Right cardiac atrium (tissue), 5 donors: ENCODE measurements at regions not wholly inside any gene's neighbourhood (a gene's known extent, or its start where the extent isn't known, plus 50 kb on each side); places are given as distances from the start of the nearest gene placed in this dataset.

ENCODE experiments used
- ATAC-seq, 2 donors: fragments of 200-7000 bp; cut with Tn5 transposase; one replicate each; pipeline versions ENCODE4 v1.8.0 to v1.9.1; 2020; ENCODE audit warnings: moderate library complexity in 2 of 2, mild to moderate bottlenecking in 1 of 2
- DNase-seq, 3 donors: peaks; one replicate each; pipeline ENCODE4 v3.0.0-alpha.2; 2020
- H3K27ac ChIP-seq: one replicate; pipeline ENCODE4 v1.5.1; 2013; ENCODE audit warnings: mild to moderate bottlenecking, low read length, control low read depth, moderate library complexity
- H3K27me3 ChIP-seq: one replicate; pipeline ENCODE4 v1.6.1; 2013; ENCODE audit not compliant: control insufficient read depth, insufficient read depth
- H3K4me1 ChIP-seq: one replicate; pipeline ENCODE4 v1.6.1; 2013; ENCODE audit warnings: low read length; ENCODE audit not compliant: control insufficient read depth, insufficient read depth
- H3K4me3 ChIP-seq: one replicate; pipeline ENCODE4 v1.5.1; 2013; ENCODE audit warnings: low read length, control low read depth
- H3K9me3 ChIP-seq: one replicate; pipeline ENCODE4 v1.6.1; 2013; ENCODE audit warnings: low read length; ENCODE audit not compliant: control insufficient read depth
- WGBS: extraction: QIAGEN DNeasy Blood & Tissue Kit; methylation state at CpG from one replicate; pipeline ENCODE4 v1.1.7; 2013; 5-methylcytosine and 5-hydroxymethylcytosine counted together
- intact Hi-C, 4 donors: fragments of 100-400 bp; cut with DNase I; formaldehyde crosslinking; loops; one replicate each; pipeline versions ENCODE4 v1.11.0 to v1.14.0; 2022 to 2023
- donor health status: healthy with polysubstance abuse.
- donor health status: DM: no; HTN: yes; CAD: no.
- donor health status: DM: no; HTN: no; CAD: no.
- donor health status: DM: no; HTN: yes; CAD: no; lungs with severe emphysema.
- donor health status: DM: yes; HTN: yes; CAD: no.

DNA sequence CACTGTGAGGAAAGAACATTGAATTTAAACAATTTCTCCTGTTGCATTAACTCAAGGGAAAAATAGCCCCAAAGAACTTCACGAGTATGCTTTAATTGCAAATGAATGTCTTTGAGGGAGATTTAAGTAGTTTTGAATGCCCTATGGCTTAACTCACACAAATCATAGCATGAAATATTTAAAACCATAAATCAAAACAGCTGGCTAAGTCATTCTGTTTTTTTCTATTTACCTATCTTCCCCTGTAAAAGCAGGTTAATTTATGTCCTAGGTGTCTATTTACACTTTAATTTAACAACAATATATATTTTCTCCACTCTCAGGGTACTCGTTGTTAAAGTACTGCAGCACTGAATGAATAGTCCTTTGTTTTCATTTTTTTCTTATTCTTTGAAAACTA lies 118.8 kb upstream of the PIEZO2 start:
- no peak overlapping the region for H3K27ac ChIP-seq
- DNase-seq (no peak), ATAC-seq (no peak)
- intact Hi-C loops = no loop called here
- H3K27me3 ChIP-seq = no peaks in the 10 kb centered on the region
- no peak overlapping the region for H3K4me3 ChIP-seq
- 47% methylated on average over 2 of the region's 2 CpGs for WGBS
- no peaks in the 10 kb centered on the region for H3K4me1 ChIP-seq
- no peaks in the 10 kb centered on the region for H3K9me3 ChIP-seq

DNA sequence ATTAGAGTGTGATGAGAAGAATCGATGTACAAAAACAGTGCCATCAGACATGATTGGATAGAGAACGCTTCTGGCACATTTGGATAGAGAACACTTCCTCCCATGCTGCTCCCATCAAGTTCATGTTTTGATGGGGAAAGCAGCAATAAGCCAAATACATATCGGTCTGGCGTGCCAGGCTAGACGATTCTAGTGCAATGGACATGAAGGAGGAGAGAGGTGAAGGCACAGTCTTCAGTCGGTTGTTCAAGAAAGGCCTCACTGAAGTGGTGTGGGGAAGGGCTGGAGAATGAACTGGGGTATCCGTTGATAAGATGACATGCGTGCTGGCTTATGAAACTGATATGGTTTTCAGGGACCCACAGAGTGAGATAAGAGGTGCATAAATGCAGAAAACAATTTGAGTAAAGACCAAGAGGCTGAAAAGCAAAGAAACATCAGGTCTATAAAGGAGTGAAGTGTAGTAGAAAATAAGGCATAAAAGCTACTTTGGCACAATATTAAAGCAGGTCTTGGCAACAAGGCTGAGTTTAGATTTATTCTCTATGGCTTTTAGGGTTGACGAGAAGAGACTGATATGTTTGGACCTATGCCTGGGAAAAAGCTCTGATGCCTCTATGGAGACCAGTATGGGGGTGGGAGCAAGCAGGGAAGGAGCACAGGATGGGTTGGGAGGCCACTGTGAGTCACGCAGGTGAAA lies 117.6 kb upstream of the PIEZO2 start:
- DNase-seq (no peak), ATAC-seq (no peak)
- Histone ChIP-seq H3K9me3 (no peaks in the 10 kb centered on the region), H3K27ac (no peak overlapping the region), H3K4me3 (no peak overlapping the region), H3K4me1 (no peaks in the 10 kb centered on the region), H3K27me3 (no peaks in the 10 kb centered on the region)
- 63% methylated on average over 10 of the region's 10 CpGs for WGBS
- intact Hi-C loops = no loop called here

DNA sequence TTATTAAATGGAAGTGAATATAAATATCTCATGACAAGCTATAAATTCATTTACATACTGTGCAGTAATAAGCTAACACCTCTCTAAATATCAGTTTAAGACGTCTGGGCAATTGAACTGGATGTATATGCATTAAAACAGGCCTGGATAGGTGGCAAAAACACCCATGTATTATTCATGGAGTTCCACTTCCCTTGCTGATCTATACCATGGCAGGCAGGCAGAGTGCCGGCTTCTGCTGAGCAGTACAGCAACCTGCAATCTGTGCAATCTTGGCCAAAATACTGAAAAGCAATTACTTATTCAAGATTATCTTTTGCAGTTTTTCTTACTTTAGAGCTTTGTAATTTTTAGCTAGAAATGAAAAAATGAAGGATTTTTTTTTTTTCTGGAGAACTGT lies 112.1 kb upstream of the PIEZO2 start:
- Histone ChIP-seq H3K9me3 (no peaks in the 10 kb centered on the region), H3K27ac (no peak overlapping the region), H3K4me3 (no peak overlapping the region), H3K4me1 (no peaks in the 10 kb centered on the region), H3K27me3 (no peaks in the 10 kb centered on the region)
- DNase-seq = no peak
- ATAC-seq = no peak
- intact Hi-C loops = no loop called here
- WGBS = 71% methylated on average over 2 of the region's 2 CpGs

DNA sequence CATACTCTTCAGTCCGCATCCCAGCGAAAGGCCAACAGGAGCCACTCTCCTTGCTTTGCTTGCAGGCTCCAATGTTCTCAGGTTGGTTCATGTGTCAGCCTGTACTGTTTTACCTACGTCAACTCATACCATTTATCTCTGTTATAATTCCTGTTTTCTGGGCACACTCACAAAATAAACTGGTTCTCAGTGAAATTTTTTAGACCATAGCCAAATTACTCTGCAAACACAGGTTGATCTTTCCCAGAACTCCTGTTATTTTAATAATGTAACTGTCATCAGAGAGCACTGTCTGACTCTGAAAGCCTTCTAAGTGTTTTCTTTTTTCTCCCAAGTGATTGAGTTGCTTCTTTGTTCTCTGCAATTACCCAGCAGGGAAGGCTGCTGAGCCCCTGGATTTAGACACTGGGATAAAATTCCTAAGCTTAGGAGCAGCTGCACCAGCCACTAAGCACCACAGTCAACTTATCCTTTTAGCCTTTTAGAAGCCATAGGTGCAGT lies 111.6 kb upstream of the PIEZO2 start:
- H3K4me1 ChIP-seq = no peaks in the 10 kb centered on the region
- no peak overlapping the region for H3K4me3 ChIP-seq
- 83% methylated on average over 3 of the region's 3 CpGs for WGBS
- H3K9me3 ChIP-seq = no peaks in the 10 kb centered on the region
- H3K27me3 ChIP-seq = no peaks in the 10 kb centered on the region
- no peak overlapping the region for H3K27ac ChIP-seq
- ATAC-seq (no peak), DNase-seq (no peak)
- intact Hi-C loops = no loop called here

DNA sequence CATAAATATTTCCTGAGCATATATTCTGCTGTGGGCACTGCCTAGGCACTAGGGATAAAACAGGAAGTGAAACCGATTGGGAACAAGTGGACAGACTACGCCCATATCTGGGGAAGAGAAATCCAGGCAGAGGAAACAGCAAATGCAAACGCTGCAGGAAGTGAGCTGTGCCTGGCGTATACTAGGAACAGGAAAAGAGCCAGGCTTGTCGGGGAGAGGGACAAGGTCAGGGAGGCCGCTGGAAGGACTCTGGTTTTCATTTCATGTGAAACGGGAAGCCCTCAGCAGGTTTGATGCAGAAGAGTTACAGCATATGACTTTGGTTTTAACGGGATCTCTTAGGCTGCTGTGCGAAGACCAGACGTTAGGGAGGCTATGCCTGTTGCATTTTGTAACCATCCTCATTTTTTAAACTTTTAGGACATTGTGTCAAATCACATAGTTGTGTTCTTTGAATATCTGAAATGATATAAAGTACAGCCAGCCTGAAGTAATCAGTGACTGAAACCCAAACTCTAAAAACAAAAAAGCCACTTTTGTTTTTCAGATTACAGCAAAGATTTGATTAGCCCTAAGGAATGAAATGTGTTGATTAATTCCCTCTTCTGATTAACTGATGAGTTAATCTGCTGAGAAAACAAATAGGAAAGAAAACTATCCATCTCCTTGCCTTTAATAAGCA lies 110.2 kb upstream of the PIEZO2 start:
- no peak overlapping the region for H3K27ac ChIP-seq
- H3K9me3 ChIP-seq = no peaks in the 10 kb centered on the region
- H3K4me1 ChIP-seq = no peaks in the 10 kb centered on the region
- H3K27me3 ChIP-seq = no peaks in the 10 kb centered on the region
- DNase-seq (peak; percentile 57 to 82 (median 69)), ATAC-seq (peak; percentile 93 to 96)
- no peak overlapping the region for H3K4me3 ChIP-seq
- intact Hi-C loops = no loop called here
- WGBS = 26% methylated on average over 10 of the region's 10 CpGs

DNA sequence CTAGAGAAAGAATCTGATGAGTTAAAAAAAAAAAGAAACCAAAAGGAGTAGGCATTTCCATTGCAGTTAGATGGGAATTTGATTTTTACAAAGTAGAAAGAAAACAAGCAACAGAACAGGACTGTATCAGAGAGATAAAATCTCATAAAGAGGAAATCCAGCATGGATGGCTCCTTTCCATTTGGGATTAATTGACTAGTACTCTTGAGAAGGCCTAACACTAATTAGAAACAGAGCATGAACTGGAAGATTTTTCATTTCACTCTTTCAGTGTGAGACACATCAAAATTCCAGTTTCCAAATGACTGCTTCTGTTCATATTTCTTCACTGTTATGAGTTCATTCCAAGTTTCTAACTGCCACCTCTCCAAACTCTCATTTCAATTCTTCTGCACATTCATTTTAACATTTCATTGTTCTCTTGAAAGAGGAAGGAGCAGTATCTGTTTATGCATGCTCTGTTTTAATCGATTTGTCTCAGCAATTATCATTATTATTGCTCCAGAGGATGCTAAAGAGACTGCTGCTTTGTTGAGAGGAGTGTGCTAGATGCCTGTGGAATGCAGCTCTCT lies 108.8 kb upstream of the PIEZO2 start:
- intact Hi-C loops = no loop called here
- Histone ChIP-seq H3K4me3 (no peak overlapping the region), H3K27ac (no peak overlapping the region), H3K9me3 (no peaks in the 10 kb centered on the region), H3K27me3 (no peaks in the 10 kb centered on the region), H3K4me1 (no peaks in the 10 kb centered on the region)
- no peak for ATAC-seq
- WGBS = 52% methylated on average over 1 of the region's 1 CpG
- no peak for DNase-seq

DNA sequence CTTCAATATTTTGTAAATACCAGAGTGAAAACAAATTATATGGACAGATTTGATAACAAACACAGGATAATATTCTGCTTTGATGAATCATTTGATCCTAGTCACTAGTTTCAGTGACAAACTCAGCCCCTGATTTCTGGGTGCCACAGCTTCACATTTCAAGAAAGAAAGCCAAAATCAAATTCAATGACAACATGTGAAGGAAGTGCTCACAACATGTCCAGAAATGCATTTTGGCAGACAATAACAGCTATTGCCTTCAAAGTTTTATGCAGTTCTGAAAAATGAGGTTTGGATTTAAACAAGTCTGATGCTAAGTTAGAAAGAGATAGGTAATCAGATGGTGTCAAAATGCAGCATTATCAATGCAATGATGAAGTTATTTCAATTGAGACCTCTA lies 106.9 kb upstream of the PIEZO2 start:
- Histone ChIP-seq H3K27me3 (no peaks in the 10 kb centered on the region), H3K4me1 (no peaks in the 10 kb centered on the region), H3K27ac (no peak overlapping the region), H3K9me3 (no peaks in the 10 kb centered on the region), H3K4me3 (no peak overlapping the region)
- ATAC-seq (no peak), DNase-seq (no peak)
- intact Hi-C loops = no loop called here

DNA sequence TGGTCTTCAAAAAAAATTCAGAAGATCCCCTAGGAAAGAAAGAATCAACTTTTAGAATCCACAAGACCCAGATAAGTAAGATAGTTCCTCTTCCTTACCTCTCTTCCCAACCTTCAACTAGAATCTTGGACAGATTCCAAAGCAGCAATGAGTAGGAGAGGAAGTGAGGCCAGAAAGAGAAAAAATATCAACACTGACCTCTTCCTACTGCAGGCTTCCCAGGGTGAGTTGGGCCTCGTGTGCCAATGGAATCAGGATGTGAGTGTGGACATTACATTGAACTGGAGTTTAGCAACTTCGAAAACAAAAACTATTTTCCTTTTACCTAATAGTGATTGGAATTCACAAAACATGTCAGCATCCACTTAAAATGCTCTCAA lies 102.5 kb upstream of the PIEZO2 start:
- no peaks in the 10 kb centered on the region for H3K9me3 ChIP-seq
- no peaks in the 10 kb centered on the region for H3K27me3 ChIP-seq
- H3K4me1 ChIP-seq = no peaks in the 10 kb centered on the region
- intact Hi-C loops = no loop called here
- no peak overlapping the region for H3K4me3 ChIP-seq
- H3K27ac ChIP-seq = no peak overlapping the region
- DNase-seq = no peak
- WGBS = 25% methylated on average over 2 of the region's 2 CpGs
- peak; percentile 55 to 67 for ATAC-seq

DNA sequence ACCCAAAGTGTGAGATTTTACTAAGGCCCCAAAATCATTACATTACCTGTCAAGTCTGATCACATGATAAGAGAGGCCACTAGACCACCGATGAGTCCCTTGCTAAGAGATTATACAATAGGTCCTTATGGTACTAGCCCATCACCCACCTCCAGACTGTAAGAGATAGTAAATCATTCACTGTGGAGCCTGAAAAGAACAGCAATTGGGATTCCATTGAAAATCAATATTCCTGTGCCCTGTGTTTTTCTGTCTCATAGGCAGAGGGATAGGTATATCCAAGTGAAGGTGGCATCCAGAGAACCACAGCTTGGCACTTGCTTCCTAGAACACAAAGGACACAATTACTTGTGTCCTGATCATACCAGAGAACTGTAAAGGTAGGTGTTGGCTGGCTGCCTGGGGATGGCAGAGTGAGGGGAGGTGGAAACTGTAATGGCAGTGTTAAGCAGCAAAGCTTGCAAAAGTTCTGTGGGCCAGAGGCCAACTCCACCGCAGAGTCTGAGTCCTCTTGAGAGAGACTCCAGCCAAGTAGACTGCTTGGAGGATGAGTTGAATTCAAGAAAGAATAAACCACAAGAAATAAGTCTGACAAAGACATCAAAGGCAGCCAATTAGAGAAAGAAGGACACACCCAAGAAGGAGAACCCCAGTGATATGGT lies 102.0 kb upstream of the PIEZO2 start:
- intact Hi-C loops = no loop called here
- peak; percentile 36 to 66 (median 65) for DNase-seq
- Histone ChIP-seq H3K4me1 (no peaks in the 10 kb centered on the region), H3K9me3 (no peaks in the 10 kb centered on the region), H3K4me3 (no peak overlapping the region), H3K27me3 (no peaks in the 10 kb centered on the region), H3K27ac (no peak overlapping the region)
- peak in 1 of 2 donors; percentile 24 for ATAC-seq
- WGBS = 60% methylated on average over 2 of the region's 2 CpGs

DNA sequence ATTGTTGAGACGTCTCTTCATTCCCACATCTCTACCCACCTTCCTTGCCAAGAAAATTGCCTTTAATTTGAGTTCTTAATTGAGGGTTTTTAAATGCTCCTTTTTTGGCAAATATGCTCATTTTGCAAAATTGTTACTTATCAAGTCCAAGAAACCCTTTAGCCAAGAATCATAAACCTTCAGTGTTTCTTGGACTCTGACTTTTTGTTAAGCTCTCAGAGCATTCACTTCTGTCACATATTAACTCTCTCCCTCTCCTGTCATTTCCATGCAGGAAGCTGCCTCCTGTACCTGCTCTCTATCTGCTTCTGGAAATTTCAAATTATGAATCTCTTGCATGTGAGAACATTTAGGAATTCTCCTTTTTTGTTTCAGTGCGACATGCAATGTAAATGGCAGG lies 100.0 kb upstream of the PIEZO2 start:
- DNase-seq (no peak), ATAC-seq (no peak)
- 61% methylated on average over 2 of the region's 2 CpGs for WGBS
- Histone ChIP-seq H3K4me3 (no peak overlapping the region), H3K9me3 (no peaks in the 10 kb centered on the region), H3K27ac (no peak overlapping the region), H3K4me1 (no peaks in the 10 kb centered on the region), H3K27me3 (no peaks in the 10 kb centered on the region)
- intact Hi-C loops = no loop called here

DNA sequence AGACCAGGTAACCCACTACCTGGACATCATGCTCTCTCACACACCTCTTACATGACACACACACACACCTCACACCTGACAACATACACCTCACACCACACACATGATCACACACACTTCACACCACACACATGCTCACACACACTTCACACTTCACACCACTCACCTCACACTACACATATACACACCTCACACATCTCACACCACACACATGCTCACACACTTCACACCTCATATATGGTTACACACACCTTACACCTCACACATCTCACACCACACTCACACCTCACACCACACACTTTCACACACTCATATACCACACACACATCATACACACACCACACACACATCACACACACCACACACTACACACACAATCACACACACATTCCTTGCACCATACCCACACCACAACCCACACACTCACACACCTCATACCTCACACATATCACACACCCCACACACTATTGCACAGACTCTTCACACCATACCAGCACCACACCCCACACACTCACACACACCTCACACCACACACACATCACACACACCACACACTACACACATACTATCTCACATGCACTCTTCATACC lies 98.1 kb upstream of the PIEZO2 start:
- Histone ChIP-seq H3K9me3 (no peaks in the 10 kb centered on the region), H3K4me3 (no peak overlapping the region), H3K4me1 (no peaks in the 10 kb centered on the region), H3K27ac (no peak overlapping the region), H3K27me3 (no peaks in the 10 kb centered on the region)
- intact Hi-C loops = no loop called here
- ATAC-seq (no peak), DNase-seq (no peak)
